NCI-H2107 treated with DMSO at 0.1 percent for 48 hours (cell line): ENCODE measurements at regions not wholly inside any gene's neighbourhood (a gene's known extent, or its start where the extent isn't known, plus 50 kb on each side); places are given as distances from the start of the nearest gene placed in this dataset.
"Not testable (repeated sequence)": the region's sequence is repeated elsewhere in the genome, so short reads cannot be mapped to it uniquely, and the experiment has no call there.

Source experiments
- DNase-seq: peaks from one replicate; lab custom pipeline; 2025; ENCODE audit not compliant: unreplicated experiment; lab: John Stamatoyannopoulos, UW

- no peak for DNase-seq
These were observed 860.5 kb downstream of the SORCS1 start for GRCh38 chr10:106304056-106304455.

GRCh38 chr10:106302961-106303360 lies 861.5 kb downstream of the SORCS1 start:
- no peak for DNase-seq

- DNase-seq: no peak
These were observed 863.4 kb downstream of the SORCS1 start for GRCh38 chr10:106301146-106301545.

GRCh38 chr10:106296750-106297392 lies 867.6 kb downstream of the SORCS1 start:
- DNase-seq: no peak

- no peak for DNase-seq
These were observed 879.5 kb downstream of the SORCS1 start for GRCh38 chr10:106284802-106285587.

GRCh38 chr10:106280896-106281460 lies 883.5 kb downstream of the SORCS1 start:
- no peak for DNase-seq

- DNase-seq: no peak
These were observed 886.1 kb downstream of the SORCS1 start for GRCh38 chr10:106278383-106278782.

- no peak for DNase-seq
These were observed 893.3 kb downstream of the SORCS1 start for GRCh38 chr10:106271237-106271636.

- no peak for DNase-seq
These were observed 896.5 kb downstream of the SORCS1 start for GRCh38 chr10:106268000-106268399.

- DNase-seq: no peak
These were observed 896.9 kb downstream of the SORCS1 start for GRCh38 chr10:106267591-106267990.

GRCh38 chr10:106257432-106257831 lies 907.1 kb downstream of the SORCS1 start:
- DNase-seq: not testable (repeated sequence)

GRCh38 chr10:106255111-106255678 lies 909.3 kb downstream of the SORCS1 start:
- DNase-seq: no peak

GRCh38 chr10:106254071-106254470 lies 910.4 kb downstream of the SORCS1 start:
- DNase-seq: no peak

- no peak for DNase-seq
These were observed 912.0 kb downstream of the SORCS1 start for GRCh38 chr10:106252541-106252940.

- DNase-seq: no peak
These were observed 912.9 kb downstream of the SORCS1 start for GRCh38 chr10:106251573-106251972.

GRCh38 chr10:106242301-106242700 lies 922.2 kb downstream of the SORCS1 start:
- DNase-seq: no peak

- DNase-seq: no peak
These were observed 937.7 kb downstream of the SORCS1 start for GRCh38 chr10:106226828-106227227.

- no peak for DNase-seq
These were observed 938.4 kb downstream of the SORCS1 start for GRCh38 chr10:106226142-106226541.

- DNase-seq: no peak
These were observed 939.8 kb downstream of the SORCS1 start for GRCh38 chr10:106224676-106225075.

- no peak for DNase-seq
These were observed 946.9 kb downstream of the SORCS1 start for GRCh38 chr10:106217627-106218026.

- no peak for DNase-seq
These were observed 948.4 kb downstream of the SORCS1 start for GRCh38 chr10:106216085-106216484.

- no peak for DNase-seq
These were observed 950.3 kb downstream of the SORCS1 start for GRCh38 chr10:106214243-106214642.
